ENCODE measurements at regions not wholly inside any gene's neighbourhood (a gene's known extent, or its start where the extent isn't known, plus 50 kb on each side); places are given as distances from the start of the nearest gene placed in this dataset.

DNA sequence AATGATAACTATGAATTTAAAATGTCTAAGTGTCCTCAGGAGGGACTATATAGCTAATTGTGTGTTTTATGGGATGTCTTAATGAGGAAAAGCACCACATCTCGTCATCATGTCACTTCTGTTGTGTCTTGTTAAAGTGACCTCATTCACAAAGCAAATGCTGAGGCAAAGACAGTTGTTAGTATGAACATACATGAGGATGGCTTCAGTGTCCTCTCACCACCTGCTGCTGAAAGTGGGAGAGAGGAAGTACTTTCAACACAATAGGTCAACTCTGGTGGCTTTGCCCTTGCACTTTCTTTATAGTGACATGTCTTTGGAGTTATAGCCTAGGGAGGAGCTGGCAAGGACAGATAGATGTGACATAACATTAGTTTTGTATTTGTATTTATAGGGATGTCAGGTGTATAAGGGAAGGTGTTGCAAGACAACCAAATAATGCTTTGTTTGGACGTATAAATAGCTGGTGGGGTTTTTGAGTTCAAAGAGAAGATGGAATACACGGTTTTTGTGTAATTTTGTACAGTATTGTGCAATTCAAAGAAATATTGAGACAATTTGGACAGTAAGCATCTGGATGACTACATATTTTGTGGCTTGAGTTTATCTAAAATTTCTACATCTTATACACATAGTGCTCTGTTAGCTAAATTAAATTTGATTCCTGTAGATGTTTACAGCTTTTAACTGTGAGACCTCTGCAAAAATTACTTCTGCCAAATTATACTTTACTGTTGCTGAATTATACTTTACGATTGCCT is 131.7 kb upstream of the ATP2B1 start:
- no peaks in the 10 kb centered on the region for H3K9me3 ChIP-seq (ENCODE audit: control insufficient read depth, insufficient read depth, low read length)
- no peak overlapping the region for H3K27ac ChIP-seq (ENCODE audit: low read depth, low read length)
- H3K4me1 ChIP-seq (ENCODE audit: control insufficient read depth, insufficient read depth, low read length), result no peaks in the 10 kb centered on the region
- no peaks in the 10 kb centered on the region for H3K27me3 ChIP-seq (ENCODE audit: control insufficient read depth, insufficient read depth, low read length)
- no peak for DNase-seq (ENCODE audit: low read depth in 4 of 6, low spot score in 6 of 6)
- 94% methylated on average over 3 of the region's 4 CpGs for WGBS (ENCODE audit: insufficient coverage)
- no peaks in the 10 kb centered on the region for H3K36me3 ChIP-seq (ENCODE audit: control insufficient read depth, insufficient read depth, low read length)
- no peak overlapping the region for H3K4me3 ChIP-seq (ENCODE audit: low read depth, low read length)

DNA sequence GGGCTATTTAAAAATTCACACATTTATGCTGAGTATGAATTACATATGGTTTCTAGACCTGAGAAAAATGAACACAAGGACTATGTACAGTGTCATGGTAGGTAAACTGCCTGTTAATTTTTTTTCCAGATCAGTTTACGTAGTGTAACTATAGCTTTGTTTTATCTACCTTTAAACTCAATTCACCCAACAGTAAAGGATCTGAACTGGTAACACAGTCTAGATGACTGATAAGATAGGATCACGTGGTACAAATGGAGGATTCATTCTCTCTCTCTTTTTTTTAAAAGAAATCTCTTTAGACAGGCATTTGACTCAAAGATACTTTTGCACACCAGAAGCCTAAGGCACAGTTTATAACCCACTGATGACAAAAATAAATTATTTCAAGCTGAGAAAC is 130.8 kb upstream of the ATP2B1 start:
- Histone ChIP-seq H3K27ac (ENCODE audit: low read depth, low read length) (no peak overlapping the region), H3K4me3 (ENCODE audit: low read depth, low read length) (no peak overlapping the region), H3K36me3 (ENCODE audit: control insufficient read depth, insufficient read depth, low read length) (no peaks in the 10 kb centered on the region), H3K9me3 (ENCODE audit: control insufficient read depth, insufficient read depth, low read length) (no peaks in the 10 kb centered on the region), H3K27me3 (ENCODE audit: control insufficient read depth, insufficient read depth, low read length) (no peaks in the 10 kb centered on the region), H3K4me1 (ENCODE audit: control insufficient read depth, insufficient read depth, low read length) (no peaks in the 10 kb centered on the region)
- WGBS (ENCODE audit: insufficient coverage), result no CpG with 5 or more reads among the region's 2 CpGs
- DNase-seq (ENCODE audit: low read depth in 4 of 6, low spot score in 6 of 6), result no peak

DNA sequence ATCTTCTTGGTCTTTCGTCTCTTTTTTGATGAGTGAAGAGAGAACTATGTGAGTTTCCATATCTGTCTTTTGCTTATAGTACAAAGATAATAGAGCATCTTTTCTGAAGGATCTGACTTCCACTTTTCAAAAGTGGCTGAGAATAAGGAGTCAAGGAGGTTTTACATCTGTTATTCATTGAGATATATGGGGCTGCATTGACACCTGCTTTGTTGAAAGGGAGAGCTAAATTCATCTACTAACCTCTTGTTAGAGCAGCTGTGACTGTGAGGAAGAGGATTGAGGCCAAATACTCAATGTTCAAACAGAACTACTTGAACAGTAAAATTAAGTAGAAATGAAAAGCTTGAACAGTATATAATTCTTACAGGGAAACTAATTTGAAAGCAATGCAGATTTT is 130.2 kb upstream of the ATP2B1 start:
- Histone ChIP-seq H3K36me3 (ENCODE audit: control insufficient read depth, insufficient read depth, low read length) (no peaks in the 10 kb centered on the region), H3K9me3 (ENCODE audit: control insufficient read depth, insufficient read depth, low read length) (no peaks in the 10 kb centered on the region), H3K27ac (ENCODE audit: low read depth, low read length) (no peak overlapping the region), H3K27me3 (ENCODE audit: control insufficient read depth, insufficient read depth, low read length) (no peaks in the 10 kb centered on the region), H3K4me3 (ENCODE audit: low read depth, low read length) (no peak overlapping the region), H3K4me1 (ENCODE audit: control insufficient read depth, insufficient read depth, low read length) (no peaks in the 10 kb centered on the region)
- no peak for DNase-seq (ENCODE audit: low read depth in 4 of 6, low spot score in 6 of 6)
- WGBS (ENCODE audit: insufficient coverage), result no CpG with 5 or more reads among the region's 1 CpG

DNA sequence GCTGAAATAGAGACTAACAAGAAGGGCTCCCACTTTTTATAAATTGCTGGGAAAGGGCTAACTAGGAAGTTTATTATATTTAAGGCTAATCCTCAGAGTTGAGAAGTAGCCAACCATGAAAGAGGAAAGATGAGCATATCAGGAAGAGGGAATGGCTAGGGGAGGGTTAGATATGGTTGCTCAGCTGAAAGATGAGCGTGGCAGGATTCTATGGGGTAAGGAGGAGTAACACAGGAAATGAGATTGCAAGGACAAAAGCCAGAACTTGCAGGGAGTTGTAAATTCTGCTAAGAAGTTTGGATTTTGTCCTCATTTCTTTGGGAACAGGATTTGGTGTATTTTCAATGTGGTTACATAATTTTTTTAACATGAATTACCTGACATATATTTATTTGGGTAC is 127.4 kb upstream of the ATP2B1 start:
- H3K4me3 ChIP-seq (ENCODE audit: low read depth, low read length), result no peak overlapping the region
- 80% methylated on average over 1 of the region's 1 CpG for WGBS (ENCODE audit: insufficient coverage)
- DNase-seq (ENCODE audit: low read depth in 4 of 6, low spot score in 6 of 6), result no peak
- H3K27me3 ChIP-seq (ENCODE audit: control insufficient read depth, insufficient read depth, low read length), result no peaks in the 10 kb centered on the region
- H3K27ac ChIP-seq (ENCODE audit: low read depth, low read length), result no peak overlapping the region
- H3K4me1 ChIP-seq (ENCODE audit: control insufficient read depth, insufficient read depth, low read length), result no peaks in the 10 kb centered on the region
- H3K9me3 ChIP-seq (ENCODE audit: control insufficient read depth, insufficient read depth, low read length), result no peaks in the 10 kb centered on the region
- no peaks in the 10 kb centered on the region for H3K36me3 ChIP-seq (ENCODE audit: control insufficient read depth, insufficient read depth, low read length)

DNA sequence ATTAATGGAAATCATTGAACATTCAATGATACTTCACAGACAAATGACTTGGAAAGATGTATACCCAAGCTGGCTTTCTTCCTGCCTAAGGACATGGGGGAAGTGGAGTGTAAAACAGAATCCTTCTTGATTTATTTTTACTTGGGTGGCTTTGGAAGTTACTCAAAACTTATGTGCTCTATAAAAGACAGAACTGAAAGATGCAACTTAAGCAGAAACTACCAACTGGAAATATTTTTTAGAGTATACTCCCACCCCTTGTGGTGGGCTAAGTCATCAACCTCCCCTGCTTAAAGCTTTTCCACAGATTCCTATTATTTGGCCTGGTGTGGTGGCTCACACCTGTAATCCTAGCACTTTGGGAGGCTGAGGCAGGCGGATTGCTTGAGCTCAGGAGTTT is 126.0 kb upstream of the ATP2B1 start:
- WGBS (ENCODE audit: insufficient coverage), result 100% methylated on average over 1 of the region's 1 CpG
- H3K36me3 ChIP-seq (ENCODE audit: control insufficient read depth, insufficient read depth, low read length), result no peaks in the 10 kb centered on the region
- no peaks in the 10 kb centered on the region for H3K4me1 ChIP-seq (ENCODE audit: control insufficient read depth, insufficient read depth, low read length)
- no peak for DNase-seq (ENCODE audit: low read depth in 4 of 6, low spot score in 6 of 6)
- no peak overlapping the region for H3K4me3 ChIP-seq (ENCODE audit: low read depth, low read length)
- H3K27me3 ChIP-seq (ENCODE audit: control insufficient read depth, insufficient read depth, low read length), result no peaks in the 10 kb centered on the region
- no peaks in the 10 kb centered on the region for H3K9me3 ChIP-seq (ENCODE audit: control insufficient read depth, insufficient read depth, low read length)
- H3K27ac ChIP-seq (ENCODE audit: low read depth, low read length), result no peak overlapping the region

GRCh38 chr12:89833337-89834252 is 125.0 kb upstream of the ATP2B1 start:
- no peak overlapping the region for H3K27ac ChIP-seq (ENCODE audit: low read depth, low read length)
- no peaks in the 10 kb centered on the region for H3K36me3 ChIP-seq (ENCODE audit: control insufficient read depth, insufficient read depth, low read length)
- H3K27me3 ChIP-seq (ENCODE audit: control insufficient read depth, insufficient read depth, low read length), result no peaks in the 10 kb centered on the region
- no peak for DNase-seq (ENCODE audit: low read depth in 4 of 6, low spot score in 6 of 6)
- H3K4me1 ChIP-seq (ENCODE audit: control insufficient read depth, insufficient read depth, low read length), result no peaks in the 10 kb centered on the region
- no peak overlapping the region for H3K4me3 ChIP-seq (ENCODE audit: low read depth, low read length)
- no CpG with 5 or more reads among the region's 1 CpG for WGBS (ENCODE audit: insufficient coverage)
- no peaks in the 10 kb centered on the region for H3K9me3 ChIP-seq (ENCODE audit: control insufficient read depth, insufficient read depth, low read length)

DNA sequence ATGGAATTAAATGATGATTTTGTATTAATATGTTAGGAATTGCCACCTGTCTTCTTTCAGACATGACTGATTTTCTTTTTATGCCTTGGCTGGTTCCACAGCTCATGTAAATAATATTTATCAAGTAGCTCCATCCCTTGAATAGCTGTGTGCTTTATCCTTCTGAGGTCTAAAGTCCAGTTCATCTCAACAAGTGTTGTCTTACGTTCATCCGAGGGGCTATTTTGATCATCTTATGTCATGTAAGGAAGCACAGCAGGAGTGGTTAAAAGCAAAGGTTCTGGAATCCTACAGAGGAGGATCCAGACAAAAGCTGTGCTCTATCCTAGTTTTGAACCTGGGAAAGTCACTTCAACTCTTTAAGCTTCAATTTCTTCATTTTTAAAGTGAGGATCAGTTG is 123.7 kb upstream of the ATP2B1 start:
- Histone ChIP-seq H3K36me3 (ENCODE audit: control insufficient read depth, insufficient read depth, low read length) (no peaks in the 10 kb centered on the region), H3K27ac (ENCODE audit: low read depth, low read length) (no peak overlapping the region), H3K4me3 (ENCODE audit: low read depth, low read length) (no peak overlapping the region), H3K9me3 (ENCODE audit: control insufficient read depth, insufficient read depth, low read length) (no peaks in the 10 kb centered on the region), H3K27me3 (ENCODE audit: control insufficient read depth, insufficient read depth, low read length) (no peaks in the 10 kb centered on the region), H3K4me1 (ENCODE audit: control insufficient read depth, insufficient read depth, low read length) (no peaks in the 10 kb centered on the region)
- DNase-seq (ENCODE audit: low read depth in 4 of 6, low spot score in 6 of 6), result no peak
- 75% methylated on average over 2 of the region's 2 CpGs for WGBS (ENCODE audit: insufficient coverage)

GRCh38 chr12:89831310-89832095 is 122.9 kb upstream of the ATP2B1 start:
- no peaks in the 10 kb centered on the region for H3K4me1 ChIP-seq (ENCODE audit: control insufficient read depth, insufficient read depth, low read length)
- no peaks in the 10 kb centered on the region for H3K36me3 ChIP-seq (ENCODE audit: control insufficient read depth, insufficient read depth, low read length)
- no peak for DNase-seq (ENCODE audit: low read depth in 4 of 6, low spot score in 6 of 6)
- no peaks in the 10 kb centered on the region for H3K9me3 ChIP-seq (ENCODE audit: control insufficient read depth, insufficient read depth, low read length)
- H3K27ac ChIP-seq (ENCODE audit: low read depth, low read length), result no peak overlapping the region
- H3K27me3 ChIP-seq (ENCODE audit: control insufficient read depth, insufficient read depth, low read length), result no peaks in the 10 kb centered on the region
- no CpG with 5 or more reads among the region's 5 CpGs for WGBS (ENCODE audit: insufficient coverage)
- H3K4me3 ChIP-seq (ENCODE audit: low read depth, low read length), result no peak overlapping the region

- no peaks in the 10 kb centered on the region for H3K9me3 ChIP-seq (ENCODE audit: control insufficient read depth, insufficient read depth, low read length)
- H3K4me3 ChIP-seq (ENCODE audit: low read depth, low read length), result no peak overlapping the region
- DNase-seq (ENCODE audit: low read depth in 4 of 6, low spot score in 6 of 6), result no peak
- H3K36me3 ChIP-seq (ENCODE audit: control insufficient read depth, insufficient read depth, low read length), result no peaks in the 10 kb centered on the region
- no peaks in the 10 kb centered on the region for H3K4me1 ChIP-seq (ENCODE audit: control insufficient read depth, insufficient read depth, low read length)
- 86% methylated on average over 2 of the region's 2 CpGs for WGBS (ENCODE audit: insufficient coverage)
- H3K27ac ChIP-seq (ENCODE audit: low read depth, low read length), result no peak overlapping the region
- no peaks in the 10 kb centered on the region for H3K27me3 ChIP-seq (ENCODE audit: control insufficient read depth, insufficient read depth, low read length)
These were observed 120.9 kb upstream of the ATP2B1 start for GRCh38 chr12:89829434-89829975.

Data from spinal cord (tissue), 9 donors.